Heart left ventricle (tissue), 13 donors: ENCODE measurements at regions not wholly inside any gene's neighbourhood (a gene's known extent, or its start where the extent isn't known, plus 50 kb on each side); places are given as distances from the start of the nearest gene placed in this dataset.

Experiments
- POLR2A ChIP-seq, 2 donors: fragments of 450-650 bp; IDR thresholded peaks; one replicate each; pipeline ENCODE4 v1.6.1; 2017; ENCODE audit warnings: antibody characterized with exemption in 2 of 2, mild to moderate bottlenecking in 2 of 2, moderate library complexity in 2 of 2
- TF ChIP-seq, protein P1 (sequence below), 12 donors: fragments of 200-600 bp; sonication (generic) in 4 of 12; IDR thresholded peaks; one replicate each; pipeline versions ENCODE4 v1.5.0 to v1.8.0; 2018 to 2022; ENCODE audit warnings: antibody characterized with exemption in 12 of 12, mild to moderate bottlenecking in 5 of 12
- donor health status: ischemic (EF 13 %, LVEDD 7.1; RV severe dilation, severe dysfunction).
- donor health status: DM: no; HTN: yes; CAD: no.
- donor health status: DM: no; HTN: no; CAD: no.
- donor health status: ischemic (EF 25% LVEDD 6.9; RV normal size, moderate dysfunction).
- donor health status: ischemic (EF 25% LVEDD 5.7; RV mildly dilated, moderate dysfunction).
- donor health status: ischemic (EF 35%, LVEDD 5.7; RV mildly dilated, moderate dysfunction).
- donor health status: nonischemic (EF 11% LVEDD 7.7; RV severe dilation, severe dysfunction).
- donor health status: DM: yes; HTN: yes; CAD: no.
- donor health status: PGD.
- donor health status: ischemic (EF 29% LVEDD 5.4; RV normal size, mild dysfunction).
- donor health status: nonischemic (EF 23%, LVEDD 6.1; RV moderate dilation, normal function).

DNA sequence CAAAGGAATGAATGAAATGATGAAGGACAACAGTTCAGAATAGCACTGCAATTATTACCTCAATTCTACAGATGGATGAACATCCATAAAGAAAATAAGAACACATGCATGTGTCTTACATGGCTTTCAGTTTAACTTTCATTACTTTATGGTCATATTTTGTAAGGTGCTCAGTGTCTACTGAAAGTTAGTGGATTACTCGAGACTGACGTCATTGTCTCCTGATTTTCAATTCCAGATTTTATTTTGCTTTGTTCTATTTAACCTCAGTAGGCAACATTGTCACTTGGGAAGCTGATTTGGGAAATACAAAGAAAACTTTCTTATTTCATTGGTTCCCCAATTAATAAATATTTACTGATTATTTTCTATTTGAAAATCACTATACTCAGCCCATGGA, 363.7 kb downstream of the CHSY3 start:
- no peak for TF ChIP-seq POLR2A (IDR thresholded peaks at IDR 0.05)
- TF ChIP-seq, protein P1, sequence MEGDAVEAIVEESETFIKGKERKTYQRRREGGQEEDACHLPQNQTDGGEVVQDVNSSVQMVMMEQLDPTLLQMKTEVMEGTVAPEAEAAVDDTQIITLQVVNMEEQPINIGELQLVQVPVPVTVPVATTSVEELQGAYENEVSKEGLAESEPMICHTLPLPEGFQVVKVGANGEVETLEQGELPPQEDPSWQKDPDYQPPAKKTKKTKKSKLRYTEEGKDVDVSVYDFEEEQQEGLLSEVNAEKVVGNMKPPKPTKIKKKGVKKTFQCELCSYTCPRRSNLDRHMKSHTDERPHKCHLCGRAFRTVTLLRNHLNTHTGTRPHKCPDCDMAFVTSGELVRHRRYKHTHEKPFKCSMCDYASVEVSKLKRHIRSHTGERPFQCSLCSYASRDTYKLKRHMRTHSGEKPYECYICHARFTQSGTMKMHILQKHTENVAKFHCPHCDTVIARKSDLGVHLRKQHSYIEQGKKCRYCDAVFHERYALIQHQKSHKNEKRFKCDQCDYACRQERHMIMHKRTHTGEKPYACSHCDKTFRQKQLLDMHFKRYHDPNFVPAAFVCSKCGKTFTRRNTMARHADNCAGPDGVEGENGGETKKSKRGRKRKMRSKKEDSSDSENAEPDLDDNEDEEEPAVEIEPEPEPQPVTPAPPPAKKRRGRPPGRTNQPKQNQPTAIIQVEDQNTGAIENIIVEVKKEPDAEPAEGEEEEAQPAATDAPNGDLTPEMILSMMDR (IDR thresholded peaks at IDR 0.05): no peak
